ENCODE measurements at regions not wholly inside any gene's neighbourhood (a gene's known extent, or its start where the extent isn't known, plus 50 kb on each side); places are given as distances from the start of the nearest gene placed in this dataset.

- TF ChIP-seq, protein P1, sequence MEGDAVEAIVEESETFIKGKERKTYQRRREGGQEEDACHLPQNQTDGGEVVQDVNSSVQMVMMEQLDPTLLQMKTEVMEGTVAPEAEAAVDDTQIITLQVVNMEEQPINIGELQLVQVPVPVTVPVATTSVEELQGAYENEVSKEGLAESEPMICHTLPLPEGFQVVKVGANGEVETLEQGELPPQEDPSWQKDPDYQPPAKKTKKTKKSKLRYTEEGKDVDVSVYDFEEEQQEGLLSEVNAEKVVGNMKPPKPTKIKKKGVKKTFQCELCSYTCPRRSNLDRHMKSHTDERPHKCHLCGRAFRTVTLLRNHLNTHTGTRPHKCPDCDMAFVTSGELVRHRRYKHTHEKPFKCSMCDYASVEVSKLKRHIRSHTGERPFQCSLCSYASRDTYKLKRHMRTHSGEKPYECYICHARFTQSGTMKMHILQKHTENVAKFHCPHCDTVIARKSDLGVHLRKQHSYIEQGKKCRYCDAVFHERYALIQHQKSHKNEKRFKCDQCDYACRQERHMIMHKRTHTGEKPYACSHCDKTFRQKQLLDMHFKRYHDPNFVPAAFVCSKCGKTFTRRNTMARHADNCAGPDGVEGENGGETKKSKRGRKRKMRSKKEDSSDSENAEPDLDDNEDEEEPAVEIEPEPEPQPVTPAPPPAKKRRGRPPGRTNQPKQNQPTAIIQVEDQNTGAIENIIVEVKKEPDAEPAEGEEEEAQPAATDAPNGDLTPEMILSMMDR (IDR thresholded peaks at IDR 0.05) = no peak
- TF ChIP-seq POLR2A (IDR thresholded peaks at IDR 0.05) = no peak
- TF ChIP-seq EP300 (IDR thresholded peaks at IDR 0.05) = no peak
Measured at GRCh38 chr17:73797594-73798110, 153.4 kb upstream of the SDK2 start.
